ENCODE measurements at regions not wholly inside any gene's neighbourhood (a gene's known extent, or its start where the extent isn't known, plus 50 kb on each side); places are given as distances from the start of the nearest gene placed in this dataset.

DNA sequence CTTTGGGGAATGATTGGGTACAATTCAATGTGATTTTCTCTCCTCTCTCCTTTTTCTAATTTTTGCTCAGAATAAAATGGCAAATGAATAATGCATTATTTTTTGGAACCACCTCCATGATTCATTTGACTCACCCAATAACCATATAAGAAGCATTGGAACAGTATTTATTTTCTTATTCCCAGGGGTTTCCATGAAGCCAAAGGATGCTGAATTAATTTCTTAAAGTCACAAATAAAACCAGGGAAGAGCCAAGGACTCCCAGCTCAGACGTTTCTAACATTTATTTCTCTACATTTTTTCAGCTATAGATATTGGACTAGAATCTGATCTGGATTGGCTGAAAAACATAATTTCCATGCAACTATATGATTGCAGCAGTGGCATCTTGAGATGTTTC lies 735.2 kb upstream of the ANKRD30A start:
- no peaks in the 10 kb centered on the region for H3K4me1 Mint-ChIP-seq
- Histone ChIP-seq H3K79me2 (ENCODE audit: insufficient read depth, low read length) (no peaks in the 10 kb centered on the region), H2AFZ (ENCODE audit: insufficient read depth, low read depth, low read length, poor library complexity, severe bottlenecking) (no peak overlapping the region), H3K4me3 (replicated peaks in 1 of 3; ENCODE audit: low read depth in 2 of 3, low read length in 3 of 3) (no peak overlapping the region), H3K4me2 (replicated peaks; ENCODE audit: extremely low read depth, low read length, poor library complexity, severe bottlenecking) (no peak overlapping the region), H4K20me1 (ENCODE audit: insufficient read depth, low read length) (no peaks in the 10 kb centered on the region), H3K9ac (ENCODE audit: insufficient read depth, low read length, poor library complexity, severe bottlenecking) (no peak overlapping the region), H3K36me3 (replicated peaks in 1 of 2; ENCODE audit: control insufficient read depth in 1 of 2, insufficient read depth in 2 of 2, low read length in 2 of 2) (no peaks in the 10 kb centered on the region), H3K27ac (ENCODE audit: low read depth in 1 of 2, low read length in 2 of 2) (no peak overlapping the region), H3K9me3 (replicated peaks in 1 of 2; ENCODE audit: control insufficient read depth in 1 of 2, insufficient read depth in 1 of 2, low read length in 2 of 2) (peaks cover 0 to 6% of the 10 kb centered on the region in 2 donors), H3K4me1 (ENCODE audit: control insufficient read depth in 1 of 2, insufficient read depth in 2 of 2, low read length in 2 of 2) (no peaks in the 10 kb centered on the region), H3K27me3 (ENCODE audit: control insufficient read depth in 2 of 2, insufficient read depth in 2 of 2, low read length in 2 of 2) (no peaks in the 10 kb centered on the region)
- no peaks in the 10 kb centered on the region for H3K27me3 Mint-ChIP-seq (ENCODE audit: low read depth in 3 of 3)
- H3K27ac Mint-ChIP-seq: no peak overlapping the region
- H3K9me3 Mint-ChIP-seq: peaks cover 2 to 26% (median 15%) of the 10 kb centered on the region in 7 donors
- DNase-seq: no peak
- no peaks in the 10 kb centered on the region for H3K36me3 Mint-ChIP-seq
- intact Hi-C loops (cut with micrococcal nuclease): loop anchor here in 1 of 2 donors (10.0 kb wide), 1 partner anchor 1195 kb away; no protein-coding TSS in a partner anchor
- no CpG with 5 or more reads among the region's 1 CpG for WGBS (ENCODE audit: insufficient coverage)
- TF ChIP-seq, protein P1, sequence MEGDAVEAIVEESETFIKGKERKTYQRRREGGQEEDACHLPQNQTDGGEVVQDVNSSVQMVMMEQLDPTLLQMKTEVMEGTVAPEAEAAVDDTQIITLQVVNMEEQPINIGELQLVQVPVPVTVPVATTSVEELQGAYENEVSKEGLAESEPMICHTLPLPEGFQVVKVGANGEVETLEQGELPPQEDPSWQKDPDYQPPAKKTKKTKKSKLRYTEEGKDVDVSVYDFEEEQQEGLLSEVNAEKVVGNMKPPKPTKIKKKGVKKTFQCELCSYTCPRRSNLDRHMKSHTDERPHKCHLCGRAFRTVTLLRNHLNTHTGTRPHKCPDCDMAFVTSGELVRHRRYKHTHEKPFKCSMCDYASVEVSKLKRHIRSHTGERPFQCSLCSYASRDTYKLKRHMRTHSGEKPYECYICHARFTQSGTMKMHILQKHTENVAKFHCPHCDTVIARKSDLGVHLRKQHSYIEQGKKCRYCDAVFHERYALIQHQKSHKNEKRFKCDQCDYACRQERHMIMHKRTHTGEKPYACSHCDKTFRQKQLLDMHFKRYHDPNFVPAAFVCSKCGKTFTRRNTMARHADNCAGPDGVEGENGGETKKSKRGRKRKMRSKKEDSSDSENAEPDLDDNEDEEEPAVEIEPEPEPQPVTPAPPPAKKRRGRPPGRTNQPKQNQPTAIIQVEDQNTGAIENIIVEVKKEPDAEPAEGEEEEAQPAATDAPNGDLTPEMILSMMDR (IDR thresholded peaks at IDR 0.05): no peak
- no peak overlapping the region for H3K4me3 Mint-ChIP-seq

DNA sequence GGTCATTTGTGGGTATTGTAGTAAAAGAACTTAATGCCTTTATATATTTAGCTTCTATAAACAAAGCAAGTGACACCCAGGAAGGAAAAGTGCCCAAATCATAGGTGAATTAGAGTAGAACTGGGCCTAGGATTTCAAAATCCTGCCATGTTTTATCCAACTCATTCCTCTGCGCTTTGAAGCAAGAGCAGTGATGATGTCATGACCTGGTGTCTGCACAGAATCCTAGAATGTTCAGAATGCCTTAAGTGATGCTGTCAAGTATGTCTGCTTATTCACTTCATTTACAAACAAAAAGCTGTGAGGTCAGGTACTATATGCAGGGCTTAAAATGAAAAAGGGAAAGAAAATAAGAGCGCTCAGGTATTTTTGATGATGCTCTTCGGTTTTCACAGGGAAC lies 737.2 kb upstream of the ANKRD30A start:
- H3K4me1 Mint-ChIP-seq: no peaks in the 10 kb centered on the region
- H3K9ac ChIP-seq (ENCODE audit: insufficient read depth, low read length, poor library complexity, severe bottlenecking): no peak overlapping the region
- TF ChIP-seq, protein P1 (IDR thresholded peaks at IDR 0.05): no peak
- H2AFZ ChIP-seq (ENCODE audit: insufficient read depth, low read depth, low read length, poor library complexity, severe bottlenecking): no peak overlapping the region
- no peak overlapping the region for H3K27ac Mint-ChIP-seq
- no peaks in the 10 kb centered on the region for H3K27me3 ChIP-seq (ENCODE audit: control insufficient read depth in 2 of 2, insufficient read depth in 2 of 2, low read length in 2 of 2)
- intact Hi-C loops (cut with micrococcal nuclease): no loop called here
- no peak overlapping the region for H3K4me2 ChIP-seq (replicated peaks; ENCODE audit: extremely low read depth, low read length, poor library complexity, severe bottlenecking)
- H3K27ac ChIP-seq (ENCODE audit: low read depth in 1 of 2, low read length in 2 of 2): no peak overlapping the region
- H3K4me3 Mint-ChIP-seq: no peak overlapping the region
- no peaks in the 10 kb centered on the region for H3K27me3 Mint-ChIP-seq (ENCODE audit: low read depth in 3 of 3)
- peaks cover 3 to 17% (median 13%) of the 10 kb centered on the region in 7 donors for H3K9me3 Mint-ChIP-seq
- H3K9me3 ChIP-seq (replicated peaks in 1 of 2; ENCODE audit: control insufficient read depth in 1 of 2, insufficient read depth in 1 of 2, low read length in 2 of 2): peaks cover 5 to 11% of the 10 kb centered on the region in 2 donors
- WGBS (ENCODE audit: insufficient coverage): no CpG with 5 or more reads among the region's 3 CpGs
- H3K36me3 ChIP-seq (replicated peaks in 1 of 2; ENCODE audit: control insufficient read depth in 1 of 2, insufficient read depth in 2 of 2, low read length in 2 of 2): no peaks in the 10 kb centered on the region
- H3K4me3 ChIP-seq (replicated peaks in 1 of 3; ENCODE audit: low read depth in 2 of 3, low read length in 3 of 3): no peak overlapping the region
- no peak for DNase-seq
- H3K4me1 ChIP-seq (ENCODE audit: control insufficient read depth in 1 of 2, insufficient read depth in 2 of 2, low read length in 2 of 2): no peaks in the 10 kb centered on the region
- no peaks in the 10 kb centered on the region for H4K20me1 ChIP-seq (ENCODE audit: insufficient read depth, low read length)
- H3K79me2 ChIP-seq (ENCODE audit: insufficient read depth, low read length): no peaks in the 10 kb centered on the region
- H3K36me3 Mint-ChIP-seq: no peaks in the 10 kb centered on the region
